Tongue (tissue), 1 donor: ENCODE measurements at regions not wholly inside any gene's neighbourhood (a gene's known extent, or its start where the extent isn't known, plus 50 kb on each side); places are given as distances from the start of the nearest gene placed in this dataset.
"Not testable (repeated sequence)": the region's sequence is repeated elsewhere in the genome, so short reads cannot be mapped to it uniquely, and the experiment has no call there.

Source experiments
- DNase-seq: peaks from one replicate; pipeline ENCODE4 v3.0.0-alpha.2; 2015

DNA sequence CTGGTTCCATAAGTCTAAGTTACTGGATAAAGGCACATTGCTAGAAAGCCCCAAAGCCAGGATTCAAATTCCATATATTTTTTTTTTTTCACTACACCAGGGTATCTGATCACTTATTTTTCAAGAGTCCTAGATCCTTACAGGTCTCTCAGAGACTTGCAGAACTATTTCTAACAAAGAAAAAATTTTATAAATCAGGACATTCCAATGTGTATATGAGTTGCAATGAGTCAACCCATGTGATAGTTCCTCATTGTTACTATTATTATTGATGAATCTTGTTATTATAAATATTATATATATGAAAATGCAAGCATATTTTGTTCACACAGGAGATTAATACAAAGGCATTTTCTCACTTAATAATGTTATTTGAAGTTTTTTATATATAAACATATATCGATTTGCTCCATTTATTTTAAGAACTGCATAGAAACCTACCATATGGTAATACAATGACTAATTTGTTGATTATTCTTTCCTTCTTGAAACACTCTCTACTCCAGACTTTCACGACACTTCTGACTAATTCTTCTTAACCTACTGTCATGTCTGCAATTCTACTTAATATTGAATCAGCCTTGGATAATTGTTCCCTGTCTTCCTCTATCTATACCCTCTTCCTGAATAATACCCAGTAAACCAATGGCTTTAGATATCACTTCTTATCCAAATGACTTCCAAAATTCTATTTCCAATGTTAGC, 968.4 kb upstream of the NRXN1 start:
- DNase-seq = no peak

DNA sequence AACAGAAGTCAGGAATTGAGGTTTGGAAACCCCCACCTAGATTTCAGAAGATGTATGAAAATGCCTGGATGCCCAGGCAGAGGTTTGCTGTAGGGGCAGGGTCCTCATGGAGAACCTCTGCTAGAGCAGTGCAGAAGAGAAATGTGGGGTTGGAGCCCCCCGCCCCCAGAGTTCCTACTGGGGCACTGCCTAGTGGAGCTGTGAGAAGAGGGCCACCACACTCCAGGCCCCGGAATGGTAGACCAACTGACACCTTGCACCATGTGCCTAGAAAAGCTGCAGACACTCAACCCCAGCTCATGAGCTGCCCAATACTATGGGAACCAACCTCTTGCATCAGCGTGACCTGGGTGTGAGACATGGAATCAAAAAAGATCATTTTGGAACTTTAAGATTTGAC, 967.0 kb upstream of the NRXN1 start:
- no peak for DNase-seq

DNA sequence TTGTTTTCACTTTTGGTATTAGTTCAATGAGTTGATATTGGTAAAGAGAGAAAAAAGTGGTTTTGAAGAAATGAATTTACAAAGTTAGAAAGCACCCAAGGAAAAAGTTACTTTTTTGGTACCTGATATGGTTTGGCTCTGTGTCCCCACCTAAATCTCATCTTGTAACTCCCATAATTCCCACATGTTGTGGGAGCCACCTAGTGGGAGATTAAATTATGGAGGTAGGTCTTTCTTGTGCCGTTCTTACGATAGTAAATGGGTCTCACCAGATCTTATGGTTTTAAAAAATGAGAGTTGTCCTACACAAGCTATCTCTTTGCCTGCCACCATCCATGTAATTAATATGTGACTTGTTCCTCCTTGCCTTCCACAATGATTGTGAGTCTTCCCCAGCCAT, 965.6 kb upstream of the NRXN1 start:
- no peak for DNase-seq

DNA sequence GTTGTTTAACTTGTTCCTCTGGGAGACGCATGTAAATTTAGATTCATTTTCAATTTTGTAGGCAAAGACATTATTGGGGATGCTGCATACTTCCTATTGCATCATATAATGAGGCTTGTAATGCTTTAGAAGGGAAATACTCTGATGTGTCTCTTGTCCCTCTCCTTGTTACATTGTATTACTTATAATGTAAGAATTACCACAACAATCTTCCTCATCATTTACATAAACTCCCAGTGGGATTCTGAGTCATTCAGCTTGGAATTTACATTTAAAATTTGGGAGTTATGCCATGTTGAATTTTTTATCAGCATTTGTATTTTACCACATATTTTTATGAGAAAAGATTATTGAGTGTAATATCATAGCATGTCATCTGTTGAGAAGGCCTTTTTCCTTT, 963.4 kb upstream of the NRXN1 start:
- no peak for DNase-seq

DNA sequence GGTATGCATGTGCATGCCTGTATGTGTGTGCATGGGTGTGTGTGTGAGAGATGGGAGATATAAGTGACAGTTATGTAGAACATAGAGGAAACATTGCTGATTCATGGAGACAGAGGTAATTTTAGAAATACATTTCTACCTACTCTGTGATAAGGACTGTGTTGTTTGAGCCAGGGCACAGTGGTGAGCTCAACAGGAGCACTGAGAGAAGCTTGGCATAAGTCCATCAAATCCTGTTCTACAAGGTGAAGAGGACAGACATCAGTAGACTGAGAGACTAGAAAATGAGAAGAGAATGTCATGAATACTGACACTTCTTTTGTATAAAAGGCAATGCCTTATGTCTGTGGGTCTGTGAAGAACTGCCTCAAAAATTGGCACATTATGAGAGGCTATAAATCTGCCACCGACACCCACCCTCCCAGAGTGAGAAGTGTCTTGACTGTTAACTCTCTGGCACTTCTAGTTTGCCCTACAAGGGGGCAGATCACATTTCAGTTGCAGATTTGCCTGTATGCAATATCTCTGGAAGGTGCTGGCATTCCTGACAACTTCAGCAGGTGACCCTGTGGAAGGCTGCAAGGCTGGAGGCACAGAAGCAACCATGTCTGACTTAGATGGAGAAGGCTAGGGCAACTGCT, 962.3 kb upstream of the NRXN1 start:
- DNase-seq = no peak

DNA sequence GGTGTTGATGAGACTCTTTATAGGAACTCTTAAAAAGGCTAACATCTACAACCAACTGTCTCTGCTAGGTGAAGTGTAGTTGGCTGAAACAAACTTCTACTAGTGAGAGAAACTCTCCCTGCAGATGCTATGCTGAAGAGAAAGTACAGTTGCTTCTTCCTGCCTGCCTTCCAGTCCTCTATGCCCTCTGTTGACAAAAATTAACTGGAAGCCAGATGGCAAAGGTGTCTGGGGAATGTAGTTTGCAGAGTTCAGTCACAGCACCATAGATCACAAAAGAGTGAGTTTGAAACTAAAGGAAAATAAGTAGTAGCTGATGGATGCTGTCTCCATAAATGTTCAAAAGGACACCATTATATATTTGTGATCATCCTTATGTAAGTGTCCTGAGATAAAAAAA, 958.8 kb upstream of the NRXN1 start:
- no peak for DNase-seq

DNA sequence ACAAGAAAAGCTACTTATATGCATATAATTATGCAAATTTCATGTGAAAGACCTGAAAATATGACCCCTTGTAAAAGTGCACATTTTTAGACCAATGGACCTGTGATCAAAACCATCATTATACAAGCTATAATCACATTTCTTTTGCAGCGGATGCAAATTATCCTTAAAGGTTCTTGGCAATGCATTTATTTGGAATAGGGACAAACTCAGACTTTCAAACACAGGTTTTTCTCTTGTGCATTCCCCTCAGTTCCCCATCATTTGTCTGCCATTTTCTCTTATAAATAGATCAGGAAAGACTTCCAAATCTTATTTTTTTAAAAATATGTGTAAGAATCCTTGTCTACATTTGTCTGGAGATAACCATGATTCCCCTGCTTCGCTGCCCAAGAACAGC, 954.2 kb upstream of the NRXN1 start:
- DNase-seq = peak; percentile 3

DNA sequence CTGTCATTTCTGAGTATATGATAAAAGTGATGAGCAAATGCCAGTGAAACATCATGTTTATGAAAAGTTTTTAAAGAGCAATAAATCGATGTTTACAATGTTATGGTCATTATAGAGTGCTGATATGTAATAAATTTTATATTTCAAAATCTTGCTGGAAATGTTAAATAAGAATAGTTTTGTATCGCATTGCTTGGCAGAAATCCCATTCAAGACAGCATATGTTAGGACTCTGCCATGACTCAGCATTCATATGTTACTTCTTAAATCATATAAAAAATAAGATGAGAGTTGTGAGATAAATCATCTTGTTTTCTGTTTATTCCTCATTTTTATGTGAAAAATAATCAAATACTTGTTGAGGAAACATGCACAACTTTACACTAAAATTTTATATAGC, 949.9 kb upstream of the NRXN1 start:
- DNase-seq = no peak

DNA sequence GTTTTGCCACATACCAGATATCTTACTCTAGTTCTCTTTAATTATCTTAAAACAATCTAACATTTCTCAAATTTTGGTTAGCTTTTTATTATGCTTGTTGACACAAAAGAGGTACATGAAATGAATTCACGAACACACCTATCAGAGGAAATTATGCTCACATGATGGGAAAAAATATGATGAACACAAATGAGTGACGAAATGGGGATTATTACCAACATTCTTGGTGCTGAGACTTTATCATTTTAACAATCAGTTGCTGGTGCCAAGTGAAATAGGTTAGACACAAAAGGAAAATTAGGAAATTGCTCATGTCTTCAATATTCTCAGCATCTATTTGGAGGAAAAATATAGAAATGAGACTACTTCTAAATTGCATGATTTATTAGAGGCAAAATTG, 944.7 kb upstream of the NRXN1 start:
- DNase-seq = no peak

DNA sequence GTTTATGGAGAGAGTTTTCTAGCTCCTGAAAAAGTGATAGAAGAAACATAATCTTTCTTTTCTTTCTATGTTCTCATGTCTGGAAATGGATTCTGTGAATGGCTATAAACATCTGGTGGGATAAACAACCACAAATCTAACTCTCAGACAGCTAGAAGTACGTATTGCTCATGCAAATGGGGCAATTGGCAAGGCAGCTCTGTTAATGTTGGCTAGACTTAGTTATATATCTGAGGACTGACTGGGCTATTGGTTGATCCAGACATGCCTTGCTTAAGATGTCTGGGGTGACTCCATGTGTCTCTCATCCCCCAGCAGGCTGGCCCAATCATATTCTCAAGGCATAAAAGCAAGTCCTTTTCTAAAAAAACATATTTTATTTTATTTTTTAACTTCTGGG, 939.2 kb upstream of the NRXN1 start:
- DNase-seq = no peak

DNA sequence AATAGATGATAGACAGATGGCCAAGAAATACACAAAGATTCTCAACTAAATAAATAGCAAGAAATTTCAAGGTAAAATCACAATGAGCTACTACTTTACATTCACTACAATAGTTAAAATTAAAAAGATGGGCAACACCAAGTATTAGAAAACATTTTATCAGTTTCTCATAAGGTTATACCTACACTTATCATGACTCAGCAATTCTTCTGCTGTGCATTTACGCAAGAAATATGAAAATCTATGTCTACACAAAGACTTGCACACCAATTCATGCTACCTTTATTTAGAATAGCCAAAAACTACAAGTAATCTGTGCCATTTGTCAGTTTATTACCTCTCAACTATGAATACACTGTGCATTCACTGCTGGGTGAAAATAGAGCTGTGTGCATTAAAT, 937.4 kb upstream of the NRXN1 start:
- DNase-seq = no peak

DNA sequence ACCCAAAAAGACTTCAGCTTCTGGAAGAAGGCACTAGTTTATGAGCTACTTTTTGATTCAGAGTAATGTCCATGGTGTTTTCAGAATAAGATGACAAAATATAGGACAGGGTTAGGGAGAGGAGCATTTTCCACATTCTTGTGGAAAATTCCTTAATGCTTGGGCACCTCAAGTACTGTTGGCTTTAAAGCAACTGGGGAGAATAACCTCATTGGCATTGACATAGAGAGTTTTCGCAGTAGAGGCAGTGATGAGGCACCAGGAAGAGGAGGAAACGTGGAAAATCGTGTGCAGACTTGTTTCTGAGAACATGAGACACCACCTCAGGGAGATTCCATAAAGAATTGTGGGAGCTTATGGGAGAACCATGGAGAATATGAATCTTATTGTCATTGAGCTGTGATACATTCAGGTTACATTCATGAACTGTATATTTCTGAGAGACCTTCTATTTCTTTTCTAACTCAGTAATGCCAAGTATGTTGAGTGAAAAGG, 929.0 kb upstream of the NRXN1 start:
- no peak for DNase-seq

DNA sequence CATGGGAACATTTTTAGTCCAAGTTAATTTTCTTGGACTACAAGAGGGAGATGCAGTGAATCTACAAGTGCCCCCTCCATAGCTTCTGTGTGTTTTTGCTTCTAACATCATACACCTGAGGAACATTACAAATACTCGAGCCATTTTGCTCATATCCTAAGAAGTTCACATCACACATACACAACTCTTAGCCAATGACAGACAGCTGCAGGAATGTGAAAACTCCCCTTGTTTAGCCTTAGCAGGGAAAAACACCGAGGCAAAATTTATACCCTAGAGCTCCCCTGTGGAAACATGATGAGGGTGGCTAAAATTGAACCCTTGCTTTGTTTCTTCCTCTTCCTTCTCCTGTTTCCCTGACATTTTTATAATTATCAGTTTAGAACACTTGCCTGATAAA, 928.3 kb upstream of the NRXN1 start:
- DNase-seq = no peak

DNA sequence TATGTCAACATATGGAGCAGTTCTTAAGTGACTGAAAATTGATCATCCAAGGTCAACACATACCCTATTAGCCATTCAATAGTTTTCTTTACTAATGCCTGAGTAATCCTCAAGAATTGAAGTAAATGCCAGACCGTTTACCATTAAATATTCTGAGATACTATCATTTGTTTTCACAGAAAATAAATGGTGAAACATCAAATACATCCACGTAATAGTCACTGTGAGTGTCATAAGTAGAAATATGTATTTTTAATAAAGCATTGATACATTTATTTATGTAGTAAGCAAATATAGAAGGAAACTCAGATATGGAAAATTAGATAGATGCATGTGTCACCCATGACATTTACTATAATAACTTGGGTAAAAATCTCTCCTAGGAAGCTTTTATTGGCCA, 927.8 kb upstream of the NRXN1 start:
- DNase-seq = no peak

DNA sequence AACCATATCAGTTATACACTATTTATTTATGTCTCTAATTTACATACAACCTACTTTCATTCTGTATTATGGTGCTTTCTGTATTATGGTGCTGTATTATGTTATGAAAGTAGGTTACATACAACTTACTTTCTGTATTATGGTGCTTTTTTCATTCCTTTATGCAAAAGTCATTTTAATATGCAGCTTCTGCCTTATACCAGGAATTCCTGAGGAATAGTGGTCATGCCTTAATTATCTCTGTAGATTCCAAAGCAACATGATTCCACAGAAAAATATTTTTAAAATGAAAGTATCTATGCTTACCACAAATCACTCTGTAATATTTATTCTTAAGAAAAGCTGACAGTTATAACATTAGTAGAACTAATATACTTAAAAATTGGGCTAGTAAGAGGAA, 922.0 kb upstream of the NRXN1 start:
- no peak for DNase-seq

DNA sequence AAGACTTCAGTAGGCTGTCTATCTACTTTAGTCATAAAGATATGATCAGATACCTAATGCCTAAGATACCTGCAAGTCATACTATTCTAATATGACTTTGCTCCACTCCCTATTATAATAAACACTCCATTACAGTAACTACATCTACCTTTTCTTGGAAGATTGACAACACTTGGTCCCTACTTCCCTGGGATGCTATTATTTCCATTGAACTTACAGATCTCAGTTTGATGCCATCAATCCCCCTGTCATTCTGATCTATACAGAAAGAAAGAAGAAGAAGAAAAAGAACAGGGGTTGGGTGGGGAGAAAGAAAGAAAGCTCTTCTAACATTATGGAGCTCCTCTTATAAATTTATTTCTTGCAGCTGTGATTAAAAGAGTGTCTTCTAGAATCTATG, 889.1 kb upstream of the NRXN1 start:
- DNase-seq = no peak

DNA sequence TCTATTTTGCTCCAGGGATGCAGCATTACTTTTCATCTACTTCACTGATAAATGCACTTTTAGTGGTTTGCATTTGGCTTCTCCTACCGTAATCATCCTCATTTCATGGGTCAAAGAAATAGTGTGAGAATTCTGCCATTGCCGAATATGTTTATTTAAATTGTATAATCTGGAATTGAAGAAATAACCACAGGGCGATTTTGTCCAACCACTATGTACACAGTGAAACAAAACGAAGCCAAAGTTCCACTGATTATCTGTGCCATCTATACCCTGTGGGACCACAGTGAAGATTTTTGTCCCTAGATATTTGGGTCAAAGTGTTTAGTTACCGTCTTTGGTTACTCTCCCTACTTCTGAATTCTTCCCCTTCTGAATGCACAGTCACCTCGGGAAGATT, 888.6 kb upstream of the NRXN1 start:
- DNase-seq = no peak

DNA sequence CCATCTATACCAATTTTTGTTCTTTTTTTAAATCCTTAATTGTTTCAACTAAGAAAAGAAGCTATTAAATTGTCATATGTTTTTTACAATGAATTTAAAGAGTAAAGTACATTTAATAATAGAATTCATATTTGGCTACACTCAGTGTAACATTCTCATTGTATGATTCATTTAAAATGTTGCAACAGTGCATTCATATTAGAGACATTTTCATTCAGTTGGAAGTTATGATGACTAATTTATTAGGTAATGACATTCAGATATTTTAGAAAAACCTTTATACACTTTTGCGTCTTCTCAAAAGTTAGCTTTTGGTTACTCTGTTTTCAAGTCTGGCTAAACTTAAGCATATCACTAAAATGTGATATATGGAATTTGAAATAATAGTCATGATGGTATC, 887.5 kb upstream of the NRXN1 start:
- no peak for DNase-seq

DNA sequence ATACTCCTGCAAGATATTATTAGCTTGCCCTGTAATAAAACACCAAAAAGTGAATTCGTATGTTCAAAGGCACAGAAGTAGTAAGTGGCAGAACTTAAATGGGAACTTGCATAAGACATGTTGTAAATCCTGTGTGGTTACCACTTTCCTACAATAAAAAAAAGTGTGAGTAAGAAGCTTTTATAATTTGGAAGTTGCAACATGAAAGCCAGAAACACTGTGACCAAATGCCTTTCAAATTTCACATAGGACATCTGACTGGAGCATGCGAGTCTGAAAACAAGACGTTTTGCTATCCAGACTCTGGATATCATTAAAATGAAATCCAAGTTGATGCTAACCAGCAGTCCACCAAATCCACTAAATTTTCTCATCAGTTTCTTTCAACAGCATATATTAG, 886.2 kb upstream of the NRXN1 start:
- DNase-seq = no peak

DNA sequence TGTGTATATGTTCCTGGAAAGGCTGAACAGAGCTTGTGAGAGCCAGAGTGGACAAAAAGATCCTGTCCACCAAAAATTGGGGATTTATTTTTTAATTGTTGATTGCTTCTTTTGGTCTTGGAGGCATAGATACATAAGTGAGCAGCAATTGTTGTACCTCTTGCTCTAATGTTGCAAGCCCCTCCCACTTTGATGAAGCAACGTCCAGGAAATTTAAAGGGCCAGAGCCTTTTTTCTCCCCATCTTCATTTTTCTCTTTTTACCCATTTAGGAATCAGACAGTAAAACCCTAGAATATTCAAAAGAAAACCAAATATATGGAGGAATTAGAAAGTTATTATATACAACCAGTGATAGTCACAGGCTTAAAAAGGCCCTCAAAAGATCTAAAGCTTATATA, 871.8 kb upstream of the NRXN1 start:
- DNase-seq = no peak

DNA sequence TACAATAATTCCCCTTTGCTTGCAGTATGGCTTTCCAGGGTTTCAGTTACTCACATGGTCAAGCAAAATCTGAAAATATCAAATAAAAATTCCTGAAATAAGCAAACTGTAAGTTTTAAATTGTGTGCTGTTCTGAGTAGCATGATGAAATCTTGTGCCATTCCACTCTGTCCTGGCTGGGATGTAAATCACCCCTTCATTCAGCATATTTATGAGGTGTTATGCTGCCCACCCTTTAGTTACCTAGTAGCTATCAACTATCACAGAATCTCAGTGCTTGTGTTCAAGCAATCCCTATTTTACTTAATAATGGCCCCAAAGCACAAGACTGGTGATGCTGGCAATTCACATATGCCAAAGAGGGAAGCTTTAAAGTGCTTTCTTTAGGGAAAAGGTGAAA, 867.7 kb upstream of the NRXN1 start:
- DNase-seq = no peak

DNA sequence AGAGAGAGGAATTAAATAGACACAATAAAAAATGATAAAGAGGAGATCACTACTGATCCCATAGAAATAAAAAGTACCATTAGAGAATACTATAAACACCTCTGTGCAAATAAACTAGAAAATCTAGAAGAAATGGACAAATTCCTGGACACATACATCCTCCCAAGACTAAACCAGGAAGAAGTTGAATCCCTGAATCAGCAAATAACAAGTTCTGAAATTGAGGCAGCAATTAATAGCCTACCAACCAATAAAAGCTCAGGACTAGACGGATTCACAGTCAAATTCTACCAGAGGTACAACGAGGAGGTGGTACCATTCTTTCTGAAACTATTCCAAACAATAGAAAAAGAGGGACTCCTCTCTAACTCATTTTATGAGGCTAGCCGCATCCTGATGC, 862.7 kb upstream of the NRXN1 start:
- DNase-seq = not testable (repeated sequence)

DNA sequence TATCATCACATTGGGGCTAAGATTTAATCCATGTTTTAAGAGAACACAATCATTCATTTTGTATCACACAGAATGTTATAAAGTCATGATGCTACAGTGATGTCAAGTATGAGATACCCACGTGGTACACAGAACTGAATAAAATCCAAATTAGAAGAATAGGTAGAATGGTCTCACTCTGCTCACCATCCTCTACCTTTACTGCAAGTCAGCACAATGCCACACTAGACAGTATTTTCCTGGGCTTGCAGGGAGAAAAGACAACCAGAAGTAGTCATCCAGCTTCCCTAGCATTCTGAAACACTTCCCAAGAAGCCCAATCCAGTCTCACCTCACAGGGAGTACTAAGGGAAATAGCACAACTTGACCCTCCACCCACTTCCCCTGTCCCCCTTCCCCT, 856.2 kb upstream of the NRXN1 start:
- no peak for DNase-seq

DNA sequence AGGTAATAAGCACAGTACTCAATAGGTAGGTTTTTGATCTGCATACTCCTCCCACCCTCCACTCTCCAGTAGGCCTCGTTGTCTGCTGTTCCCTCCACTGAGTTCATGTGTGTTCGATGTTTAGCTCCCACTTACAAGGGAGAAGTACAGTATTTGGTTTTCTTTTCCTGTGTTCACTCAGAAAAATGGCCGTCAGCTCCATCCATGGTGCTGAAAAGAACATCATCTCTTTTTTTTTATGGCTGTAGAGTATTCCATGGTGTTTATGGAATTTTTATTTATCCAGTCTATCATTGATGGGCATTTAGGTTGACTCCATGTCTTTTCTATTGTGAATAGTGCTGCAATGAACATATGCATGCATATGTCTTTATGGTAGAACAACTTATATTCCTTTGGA, 849.7 kb upstream of the NRXN1 start:
- no peak for DNase-seq

DNA sequence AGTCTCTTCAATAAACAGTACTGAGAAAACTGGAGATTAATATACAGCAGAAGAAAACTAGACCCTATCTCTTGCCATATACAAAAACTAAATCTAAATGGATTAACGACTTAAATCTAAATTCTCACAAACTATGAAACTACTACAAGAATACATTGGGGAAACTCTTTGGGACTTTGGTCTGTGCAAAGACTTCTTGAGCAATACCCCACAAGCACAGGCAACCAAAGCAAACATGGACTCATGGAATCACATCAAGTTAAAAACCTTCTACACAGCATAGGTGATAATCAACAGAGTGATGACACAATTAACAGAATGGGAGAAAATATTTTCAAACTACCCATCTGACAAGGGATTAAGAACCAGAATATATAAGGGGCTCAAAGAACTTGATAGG, 848.2 kb upstream of the NRXN1 start:
- no peak for DNase-seq
